Adrenal gland (tissue), 9 donors: ENCODE measurements at regions not wholly inside any gene's neighbourhood (a gene's known extent, or its start where the extent isn't known, plus 50 kb on each side); places are given as distances from the start of the nearest gene placed in this dataset.

Experiments
- DNase-seq, 7 donors: peaks; one replicate each; pipeline ENCODE4 v3.0.0-alpha.2; 2019 to 2020
- H3K27ac ChIP-seq, 5 donors: fragments of 200-600 bp; sonication (generic) in 4 of 5; 1 replicate in 3 of 5; 2 replicates in 2 of 5; pipeline versions ENCODE4 v1.5.1 to v1.8.0; 2016 to 2020; ENCODE audit warnings: mild to moderate bottlenecking in 1 of 5
- H3K27me3 ChIP-seq: fragments of 200-600 bp; 2 replicates; pipeline ENCODE4 v1.8.0; 2021
- H3K36me3 ChIP-seq, 2 donors: fragments of 200-600 bp; replicated peaks in 1 of 2; 1 replicate in 1 of 2; 2 replicates in 1 of 2; pipeline versions ENCODE4 v1.5.1 to v1.8.0; 2018 to 2022
- H3K4me1 ChIP-seq, 2 donors: fragments of 200-600 bp; replicated peaks in 1 of 2; 1 replicate in 1 of 2; 2 replicates in 1 of 2; pipeline versions ENCODE4 v1.5.1 to v1.8.0; 2018 to 2021
- H3K4me3 ChIP-seq, 4 donors: fragments of 200-600 bp; sonication (generic) in 3 of 4; one replicate each; pipeline ENCODE4 v1.5.1; 2016 to 2018
- H3K9me3 ChIP-seq, 3 donors: fragments of 200-600 bp; sonication (generic) in 1 of 3; replicated peaks in 1 of 3; 1 replicate in 2 of 3; 2 replicates in 1 of 3; pipeline versions ENCODE4 v1.5.1 to v1.8.0; 2016 to 2021
- CTCF ChIP-seq, 6 experiments: fragments of 450-650 bp in 4 of 6; fragments of 200-600 bp in 2 of 6; sonication (generic) in 1 of 6; IDR thresholded peaks; 1 replicate in 5 of 6; 2 replicates in 1 of 6; pipeline versions ENCODE4 v1.5.1 to v1.8.0; 2016 to 2021; ENCODE audit warnings: antibody characterized with exemption in 6 of 6, mild to moderate bottlenecking in 2 of 6, moderate library complexity in 1 of 6
- POLR2A ChIP-seq, 2 donors: fragments of 450-650 bp; IDR thresholded peaks; one replicate each; pipeline ENCODE4 v1.6.1; 2017; ENCODE audit warnings: antibody characterized with exemption in 2 of 2, mild to moderate bottlenecking in 2 of 2, moderate library complexity in 1 of 2
- WGBS, 4 donors: extraction: QIAGEN DNeasy Blood & Tissue Kit in 2 of 4; methylation state at CpG; one replicate each; pipeline versions ENCODE4 v1.1.5 to v1.1.7; 2013 to 2017; 5-methylcytosine and 5-hydroxymethylcytosine counted together
- intact Hi-C, 2 donors: fragments of 100-400 bp; cut with DNase I; formaldehyde crosslinking; loops; one replicate each; pipeline versions ENCODE4 v1.14.1 to v1.15.0; 2022 to 2023
- donor health status: healthy with polysubstance abuse.
- donor health status: Bipolar disorder and iron deficiency.
- donor health status: DM: yes; HTN: yes; CAD: no.
- donor health status: DM: no; HTN: no; CAD: no.
- donor health status: DM: no; HTN: no; CAD: no.

- no peak overlapping the region for H3K27ac ChIP-seq
- no peaks in the 10 kb centered on the region for H3K36me3 ChIP-seq
- 48 to 66% (median 56%) methylated on average over 3 of the region's 3 CpGs for WGBS, 4 donors
- DNase-seq = no peak
- H3K9me3 ChIP-seq = no peaks in the 10 kb centered on the region
- peaks cover 0 to 28% of the 10 kb centered on the region in 2 donors for H3K4me1 ChIP-seq
- intact Hi-C loops = no loop called here
- H3K27me3 ChIP-seq = no peaks in the 10 kb centered on the region
- no peak overlapping the region for H3K4me3 ChIP-seq
- no peak for TF ChIP-seq CTCF (IDR thresholded peaks at IDR 0.05)
- TF ChIP-seq POLR2A (IDR thresholded peaks at IDR 0.05) = no peak
Measured at GRCh38 chr3:29144361-29144760, 136.5 kb upstream of the RBMS3 start.

- Histone ChIP-seq H3K27me3 (no peaks in the 10 kb centered on the region), H3K9me3 (no peaks in the 10 kb centered on the region), H3K4me3 (no peak overlapping the region), H3K36me3 (no peaks in the 10 kb centered on the region), H3K4me1 (peaks cover 0 to 28% of the 10 kb centered on the region in 2 donors), H3K27ac (no peak overlapping the region)
- 19 to 25% (median 21%) methylated on average over 4 of the region's 4 CpGs for WGBS, 4 donors
- intact Hi-C loops = no loop called here
- TF ChIP-seq CTCF (IDR thresholded peaks at IDR 0.05) (peak; percentile 13 to 58 (median 36)), POLR2A (IDR thresholded peaks at IDR 0.05) (no peak)
- peak; percentile 61 to 93 (median 77) for DNase-seq
Measured at GRCh38 chr3:29144807-29145206, 136.1 kb upstream of the RBMS3 start.

GRCh38 chr3:29145360-29145759 is 135.5 kb upstream of the RBMS3 start:
- Histone ChIP-seq H3K27ac (no peak overlapping the region), H3K36me3 (no peaks in the 10 kb centered on the region), H3K9me3 (no peaks in the 10 kb centered on the region), H3K4me3 (no peak overlapping the region), H3K27me3 (no peaks in the 10 kb centered on the region), H3K4me1 (peaks cover 0 to 22% of the 10 kb centered on the region in 2 donors)
- intact Hi-C loops = no loop called here
- TF ChIP-seq CTCF (IDR thresholded peaks at IDR 0.05) (no peak), POLR2A (IDR thresholded peaks at IDR 0.05) (no peak)
- no peak for DNase-seq
- 90 to 100% (median 93%) methylated on average over 1 of the region's 1 CpG for whole genome bisulfite sequencing, 4 donors

- TF ChIP-seq POLR2A (IDR thresholded peaks at IDR 0.05) (no peak), CTCF (IDR thresholded peaks at IDR 0.05) (no peak)
- H3K9me3 ChIP-seq = no peaks in the 10 kb centered on the region
- DNase-seq = no peak
- WGBS, 4 donors = 70 to 84% (median 76%) methylated on average over 2 of the region's 2 CpGs
- intact Hi-C loops = no loop called here
- no peak overlapping the region for H3K27ac ChIP-seq
- H3K36me3 ChIP-seq = no peaks in the 10 kb centered on the region
- H3K4me1 ChIP-seq = no peaks in the 10 kb centered on the region
- no peak overlapping the region for H3K4me3 ChIP-seq
- H3K27me3 ChIP-seq = no peaks in the 10 kb centered on the region
Measured at GRCh38 chr3:29152379-29152778, 128.5 kb upstream of the RBMS3 start.
